NCI-H2171 (cell line): ENCODE measurements at regions not wholly inside any gene's neighbourhood (a gene's known extent, or its start where the extent isn't known, plus 50 kb on each side); places are given as distances from the start of the nearest gene placed in this dataset.
"Not testable (repeated sequence)": the region's sequence is repeated elsewhere in the genome, so short reads cannot be mapped to it uniquely, and the experiment has no call there.

Experiments
- DNase-seq: peaks from one replicate; lab custom pipeline; 2025; lab: John Stamatoyannopoulos, UW

DNA sequence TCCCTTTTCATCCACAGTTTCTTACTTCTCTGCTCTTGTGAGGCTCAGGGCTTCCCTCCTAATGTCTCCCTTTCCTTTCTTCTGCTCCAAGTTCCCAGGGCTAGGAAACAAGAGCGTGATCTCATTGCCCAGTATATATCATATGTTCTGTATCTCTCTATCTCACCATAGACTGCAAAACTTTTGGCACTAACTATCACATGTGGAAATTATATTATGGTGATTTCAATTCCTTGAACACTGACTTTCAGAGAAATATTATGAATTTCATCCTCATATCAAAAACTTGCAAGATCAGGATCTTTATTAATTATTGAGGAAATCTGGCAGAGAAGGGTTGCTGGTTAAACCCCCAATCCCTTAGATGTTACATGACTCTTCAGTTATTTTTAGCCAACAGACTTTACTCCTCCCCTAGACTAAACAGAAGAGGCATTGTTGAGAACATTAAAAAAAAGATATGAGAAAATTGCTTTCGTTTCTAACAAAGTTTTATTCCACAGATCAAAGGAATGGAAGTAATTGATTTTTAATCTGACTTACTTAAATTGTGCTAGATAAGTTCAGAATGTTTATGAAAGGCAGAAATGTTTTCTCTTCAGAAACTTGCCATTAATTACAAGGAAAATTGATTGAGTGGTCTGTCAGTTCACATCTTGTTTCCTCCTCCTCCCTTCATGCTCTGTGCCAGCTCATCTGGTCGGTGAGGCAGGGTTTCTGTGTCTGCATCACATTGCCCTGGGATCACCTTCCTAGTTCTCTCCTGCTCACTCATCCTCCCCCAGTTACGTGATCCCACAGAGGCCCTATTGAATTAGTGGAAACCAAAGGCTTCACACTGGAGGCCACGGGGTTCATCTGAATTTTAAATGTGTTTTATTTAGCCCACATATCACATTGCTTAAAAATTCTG, 378.5 kb downstream of the LMO7 start:
- peak; percentile 7 for DNase-seq

DNA sequence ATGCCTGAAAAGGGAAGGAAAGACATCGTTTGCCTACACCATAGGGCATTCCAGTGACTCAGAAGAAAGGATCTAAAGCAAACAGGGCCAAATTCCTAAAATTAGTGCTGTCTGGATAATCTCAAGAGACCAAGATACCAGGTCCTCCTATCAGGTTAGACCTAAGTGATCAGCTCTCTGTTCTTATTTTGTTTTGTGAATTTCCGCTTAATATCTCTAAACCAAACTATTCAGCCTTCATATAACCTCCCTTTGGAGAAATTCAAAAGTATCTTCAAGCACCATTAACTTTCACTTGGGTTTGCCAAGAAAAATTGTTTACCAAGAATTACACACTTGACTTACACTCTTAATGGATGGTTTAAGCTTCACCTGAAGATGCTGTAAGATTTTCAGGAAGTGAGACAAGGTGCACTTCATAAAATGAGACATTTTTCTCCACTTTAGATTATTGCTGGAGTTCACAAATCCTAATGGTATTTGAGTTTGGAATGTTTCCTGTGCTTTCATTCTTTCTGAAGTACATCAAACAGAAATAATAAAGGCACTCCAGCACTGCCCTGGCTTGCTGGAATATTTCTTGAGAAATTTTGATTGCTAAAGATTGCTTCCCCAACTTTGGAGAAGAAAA, 376.1 kb downstream of the LMO7 start:
- no peak for DNase-seq

DNA sequence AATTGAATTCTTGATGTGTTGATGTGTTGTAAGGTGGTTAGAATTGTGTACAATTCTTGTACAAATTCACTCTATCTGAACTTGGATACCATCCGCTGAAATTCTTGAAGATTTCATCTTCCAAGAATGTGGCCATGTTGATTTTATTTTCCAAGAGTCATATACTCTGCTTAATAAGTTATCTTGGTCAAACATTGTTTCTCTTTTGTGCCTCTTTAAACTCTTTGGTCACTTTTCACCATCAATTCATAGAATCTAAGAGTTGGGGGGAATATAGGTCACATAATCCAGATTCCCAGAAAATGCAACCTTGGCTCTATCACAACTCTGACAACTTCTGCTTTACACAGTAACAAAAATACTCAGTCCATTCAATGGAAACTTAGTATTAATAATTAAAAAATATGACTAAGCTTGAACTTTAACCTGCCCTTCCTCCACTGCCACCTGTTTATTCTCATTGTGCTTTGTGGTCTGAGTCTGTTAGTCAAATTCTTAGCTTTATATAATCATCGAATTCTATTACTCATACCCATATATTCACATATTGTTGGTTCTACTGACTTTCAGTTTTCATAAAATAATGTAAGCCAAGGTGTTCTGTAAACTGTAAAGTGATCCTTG, 373.2 kb downstream of the LMO7 start:
- no peak for DNase-seq

DNA sequence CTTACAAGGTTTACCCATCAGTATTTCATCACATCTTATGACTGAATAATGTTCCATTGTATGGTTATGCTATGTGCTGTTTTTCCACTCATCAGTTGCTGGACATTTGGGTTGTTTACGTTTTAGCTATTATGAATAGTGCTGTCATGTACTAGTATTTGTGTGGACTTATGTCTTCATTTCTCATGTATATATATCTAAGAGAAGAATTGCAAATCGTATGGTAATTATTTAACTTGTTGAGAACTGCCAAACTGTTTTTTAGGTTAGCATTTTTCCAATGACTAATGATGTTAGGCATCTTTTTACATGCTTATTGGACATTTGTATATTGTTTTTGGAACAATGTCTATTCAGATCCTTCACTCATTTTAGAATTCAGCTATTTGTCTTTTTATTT, 368.3 kb downstream of the LMO7 start:
- no peak for DNase-seq

DNA sequence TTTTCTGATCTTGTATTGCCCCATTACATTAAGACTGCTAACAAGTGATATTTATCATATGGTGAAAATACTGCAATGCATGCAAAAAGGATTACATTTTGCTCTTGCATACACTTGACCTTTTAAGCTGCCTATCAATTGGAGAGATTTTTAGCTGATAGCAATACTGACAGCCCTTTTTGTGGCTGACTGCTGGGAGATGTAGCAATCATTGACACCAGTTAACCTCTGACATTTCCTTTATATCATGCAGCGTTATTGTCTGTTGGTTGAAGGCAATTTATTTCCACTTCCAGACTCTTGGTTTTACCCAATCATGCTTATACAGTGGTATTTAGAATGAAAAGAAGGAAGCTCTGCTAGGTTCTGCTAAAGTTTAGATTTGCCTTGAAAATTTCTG, 364.0 kb downstream of the LMO7 start:
- no peak for DNase-seq

DNA sequence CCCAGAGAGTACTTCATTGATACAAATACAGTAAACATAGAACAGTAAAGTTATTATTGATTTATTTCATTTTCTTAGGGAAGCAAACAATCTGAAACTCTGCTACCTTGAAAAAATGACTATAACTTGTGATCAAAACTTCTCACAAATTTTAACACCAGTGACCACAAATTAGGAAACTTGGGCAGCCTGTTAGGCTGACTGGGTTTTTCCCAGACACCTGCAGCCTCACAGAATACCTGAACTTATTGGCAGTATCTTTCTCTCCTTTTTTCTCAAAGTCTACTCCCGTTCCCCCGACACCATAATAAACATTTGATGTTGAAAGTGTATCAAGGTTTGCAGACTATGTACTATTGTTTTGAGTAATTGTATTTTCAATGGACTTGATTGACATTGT, 360.5 kb downstream of the LMO7 start:
- DNase-seq, result no peak

DNA sequence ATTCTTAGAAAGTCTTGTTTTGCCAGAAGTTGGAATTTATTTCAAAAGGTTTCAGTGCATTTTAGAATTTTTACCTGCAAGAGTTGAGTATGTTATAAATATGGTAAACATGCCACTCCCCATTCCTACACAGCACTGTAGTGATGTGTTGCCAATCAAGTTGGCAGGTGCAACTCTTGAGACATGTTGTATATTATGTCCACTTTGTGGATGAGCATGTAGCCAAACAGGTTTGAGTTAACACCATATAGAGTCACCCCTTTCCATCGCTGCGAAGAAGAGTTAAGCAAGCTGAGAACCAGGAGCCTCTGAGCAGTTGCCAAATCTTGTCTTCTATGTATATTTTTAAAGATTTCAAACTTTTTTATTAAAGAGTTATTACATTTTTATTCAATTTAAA, 359.8 kb downstream of the LMO7 start:
- DNase-seq, result no peak

DNA sequence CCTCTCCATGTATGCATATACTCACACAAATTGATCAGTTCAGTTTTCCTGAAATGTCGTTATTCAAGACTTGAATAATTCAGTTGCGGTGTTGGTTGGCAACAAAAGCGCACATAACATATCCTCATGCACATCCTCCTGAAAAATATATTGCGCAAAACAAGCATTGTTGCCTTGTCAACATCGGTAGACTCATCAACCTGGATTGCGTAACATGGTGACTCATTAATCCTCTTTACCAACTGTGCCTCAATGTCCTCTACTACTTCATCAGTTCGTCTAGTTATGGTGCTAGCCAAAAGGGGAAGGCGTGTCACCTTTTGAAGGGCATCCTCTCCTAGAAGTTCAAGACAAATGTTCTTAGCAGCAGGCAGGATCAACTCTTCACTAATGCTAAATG, 357.7 kb downstream of the LMO7 start:
- DNase-seq, result no peak

DNA sequence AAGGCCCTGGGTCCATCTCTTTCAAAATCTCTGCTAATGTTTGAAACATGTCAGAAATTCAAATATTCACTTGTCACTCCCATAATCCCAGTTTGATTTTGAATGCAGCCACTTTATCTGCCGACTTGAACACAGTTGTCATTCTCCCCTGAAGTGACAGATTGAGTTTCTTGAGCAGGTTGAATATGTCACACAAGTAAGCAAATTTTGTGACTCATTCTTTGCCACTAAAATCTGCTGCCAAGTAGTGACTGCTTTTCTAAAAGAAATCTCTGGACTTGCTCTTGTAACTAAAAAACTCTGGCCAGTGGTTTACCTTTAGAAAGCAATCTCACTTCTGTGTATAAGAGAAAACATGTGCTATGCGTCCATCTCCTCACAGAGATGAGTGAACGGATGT, 357.1 kb downstream of the LMO7 start:
- no peak for DNase-seq

DNA sequence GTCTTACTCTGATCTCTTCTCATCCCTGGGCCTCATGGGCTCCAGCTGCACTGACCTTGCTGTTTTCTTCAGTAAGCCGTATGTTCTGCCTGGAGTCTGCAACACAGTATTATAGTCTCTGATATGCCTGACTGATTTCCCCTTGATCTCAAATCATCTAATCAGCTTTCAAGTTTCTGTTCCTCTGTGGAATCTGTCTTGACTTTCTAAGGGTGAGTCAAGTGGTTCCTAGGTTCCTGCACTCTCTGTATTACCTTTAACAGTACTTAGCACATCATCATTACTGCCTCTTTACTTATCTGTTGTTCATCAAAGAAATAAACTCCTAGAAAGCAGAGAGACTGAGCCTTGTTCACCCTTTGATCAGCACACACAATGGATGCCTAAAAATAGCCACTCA, 350.7 kb downstream of the LMO7 start:
- DNase-seq, result no peak

DNA sequence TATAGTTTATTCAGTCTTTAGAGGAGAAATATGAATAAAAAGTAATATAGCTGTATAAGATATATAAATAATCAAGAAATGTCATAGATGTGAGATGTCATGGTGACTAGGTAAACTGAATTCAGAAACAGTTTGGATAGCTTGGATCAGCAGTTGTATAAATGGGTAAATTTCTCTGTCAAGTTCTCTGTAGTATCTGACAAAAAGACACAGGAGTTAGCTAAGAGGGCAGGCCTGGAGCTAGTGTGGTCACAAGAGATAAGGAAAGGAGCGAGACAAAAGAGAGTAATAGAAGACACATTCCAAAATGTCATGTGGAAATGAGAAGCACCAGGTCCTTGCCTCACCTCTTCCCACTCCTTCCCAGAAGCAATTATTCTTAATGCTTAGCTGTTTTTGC, 349.0 kb downstream of the LMO7 start:
- no peak for DNase-seq

DNA sequence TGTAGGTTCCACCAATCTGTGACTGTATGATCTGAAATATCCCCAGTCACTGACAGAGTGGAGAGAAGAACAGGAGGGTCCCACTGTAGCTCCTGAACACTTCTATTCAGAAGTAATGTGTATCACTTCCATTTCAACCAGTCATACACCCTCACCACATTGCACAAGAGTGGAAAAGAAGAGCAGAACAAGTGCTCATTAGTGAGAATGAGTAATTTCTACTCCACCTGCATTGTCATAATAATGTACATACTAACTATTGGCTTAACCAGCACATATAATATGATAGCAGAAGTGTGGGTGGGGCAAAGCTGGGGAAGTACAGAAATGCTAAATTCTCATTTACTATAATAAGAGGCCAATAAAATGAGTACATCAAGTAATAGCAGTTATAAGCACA, 342.7 kb downstream of the LMO7 start:
- DNase-seq, result no peak

DNA sequence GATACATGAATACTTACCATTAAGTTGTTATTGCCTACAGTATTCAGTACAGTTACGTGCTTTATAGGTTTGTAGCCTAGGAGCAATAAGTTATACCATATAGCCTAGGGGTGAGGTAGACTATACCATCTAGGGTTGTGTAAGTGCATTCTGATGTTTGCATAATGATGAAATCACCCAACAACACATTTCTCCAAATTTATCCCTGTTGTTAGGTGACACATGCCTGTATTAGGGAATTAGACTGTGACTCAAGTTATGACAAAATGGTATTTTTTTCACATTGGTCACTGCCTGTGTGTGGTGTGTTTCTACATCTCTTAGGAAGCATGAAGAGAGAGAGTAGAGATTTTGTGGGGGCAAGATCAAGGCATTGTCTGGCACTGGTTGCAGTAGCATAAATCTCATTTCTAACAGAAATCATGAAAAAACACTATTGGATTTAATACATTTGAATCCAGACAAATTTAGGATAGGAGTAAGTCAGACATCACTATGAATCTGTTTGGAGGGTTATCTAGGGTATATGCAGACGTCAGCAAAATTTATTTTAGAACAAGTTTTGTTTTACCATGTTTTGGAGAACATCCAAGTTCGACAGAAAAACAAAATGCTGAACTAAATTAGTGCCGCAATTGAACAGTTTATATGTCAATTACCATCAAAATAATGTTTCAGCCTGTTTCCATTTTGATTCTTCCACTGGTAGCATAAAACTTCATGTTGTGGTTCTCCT, 332.1 kb downstream of the LMO7 start:
- no peak for DNase-seq

DNA sequence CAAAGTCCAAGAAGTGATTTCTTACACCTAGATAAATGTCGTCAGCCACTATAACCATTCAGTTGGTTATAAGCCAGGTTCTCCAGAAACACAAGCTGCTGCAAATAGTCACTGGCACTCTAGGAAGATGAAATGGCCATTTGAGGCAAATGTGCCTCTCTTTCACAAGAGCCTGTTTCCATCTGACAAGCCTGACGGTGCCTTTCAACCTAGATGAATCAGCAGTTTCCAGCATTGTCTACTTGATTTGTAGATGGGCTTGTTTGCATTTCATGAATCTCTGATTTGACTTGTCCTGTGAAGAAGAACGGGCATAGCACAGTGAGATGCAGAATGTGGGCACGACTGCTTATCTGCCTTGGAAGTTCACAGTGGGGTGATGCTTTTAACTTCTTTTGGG, 327.2 kb downstream of the LMO7 start:
- no peak for DNase-seq

DNA sequence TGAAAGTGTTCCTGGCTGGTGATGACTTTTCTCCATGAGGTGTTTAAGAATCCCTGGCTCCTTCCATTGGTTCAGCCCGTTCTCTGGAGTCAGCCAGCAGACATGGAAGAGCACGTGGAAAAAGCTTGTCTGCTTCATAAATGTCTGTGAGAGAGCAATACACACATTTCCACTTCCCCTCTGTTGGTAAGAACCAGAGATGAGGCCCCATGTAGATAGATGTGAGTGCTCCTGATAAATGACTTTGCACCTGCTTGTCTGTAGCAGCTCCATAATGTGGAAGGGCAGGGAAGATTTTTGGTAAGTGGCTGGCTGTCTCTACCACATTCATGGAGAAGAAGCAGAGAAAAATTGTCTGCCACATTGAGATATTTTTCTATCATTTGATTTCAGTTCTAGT, 325.8 kb downstream of the LMO7 start:
- DNase-seq, result no peak

DNA sequence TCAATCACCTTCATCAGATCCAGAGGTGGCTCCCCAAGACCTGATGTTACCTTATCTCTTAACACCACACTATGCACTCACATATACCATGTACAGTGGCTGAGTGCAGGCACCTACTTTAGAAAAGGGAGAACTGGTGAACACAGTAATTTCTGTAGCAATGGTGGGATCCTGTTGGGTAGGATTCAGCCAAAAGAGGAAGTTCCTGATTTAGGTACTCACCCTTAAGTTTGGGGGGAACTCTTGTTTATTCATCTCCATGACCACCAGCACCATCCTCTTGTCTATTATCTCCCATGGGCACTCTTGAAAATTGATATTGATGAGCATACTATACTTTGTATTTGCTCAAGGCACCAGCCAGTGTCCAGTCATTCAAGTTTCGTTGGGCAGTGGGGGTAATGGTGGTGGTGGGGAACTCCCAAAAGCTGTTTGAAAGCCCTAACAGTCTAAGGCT, 324.4 kb downstream of the LMO7 start:
- DNase-seq, result no peak

DNA sequence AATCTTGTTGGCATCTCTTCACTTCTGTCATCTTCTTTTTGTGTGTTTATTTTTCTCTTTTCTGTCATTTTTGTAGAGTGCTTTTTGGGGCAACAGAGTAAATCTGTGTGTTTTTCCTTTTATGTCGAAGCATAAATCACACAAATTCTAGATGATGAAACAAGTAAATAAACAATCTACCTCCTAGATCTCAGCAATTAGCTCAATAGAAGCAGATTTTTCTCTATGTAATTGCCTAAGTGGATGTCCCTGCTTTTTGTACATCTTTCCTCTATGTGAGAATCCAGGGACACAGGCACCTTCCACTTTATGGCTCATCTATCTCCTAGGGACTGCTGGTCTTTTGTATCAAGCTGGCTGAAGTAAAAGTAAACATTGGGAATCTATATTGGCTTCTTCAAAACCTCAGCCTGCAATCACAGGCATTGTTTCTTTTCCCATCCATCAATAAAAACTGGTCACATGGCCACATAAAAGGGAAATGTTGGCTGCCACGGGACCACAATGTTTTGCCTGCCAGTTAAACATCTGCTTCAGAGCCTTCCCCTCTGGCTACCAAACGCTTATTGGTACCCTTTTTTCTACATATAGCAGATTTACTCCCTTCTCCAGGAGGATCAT, 323.8 kb downstream of the LMO7 start:
- no peak for DNase-seq

DNA sequence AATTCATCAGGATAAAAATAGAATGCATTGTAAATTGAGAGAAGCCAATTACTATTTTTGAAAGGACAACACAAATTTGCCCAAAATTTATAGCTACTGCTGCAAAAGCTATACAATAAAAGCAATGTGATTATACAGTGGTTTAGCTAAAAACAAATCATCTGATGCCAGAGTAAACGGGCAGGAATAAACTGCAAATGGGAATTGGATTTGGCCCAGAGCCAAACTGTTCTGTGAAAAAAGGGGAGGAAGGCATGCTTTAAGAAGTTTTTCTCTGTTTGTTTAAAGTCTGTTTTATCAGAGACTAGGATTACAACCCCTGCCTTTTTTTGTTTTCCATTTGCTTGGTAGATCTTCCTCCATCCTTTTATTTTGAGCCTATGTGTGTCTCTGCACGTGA, 317.5 kb downstream of the LMO7 start:
- DNase-seq, result not testable (repeated sequence)

DNA sequence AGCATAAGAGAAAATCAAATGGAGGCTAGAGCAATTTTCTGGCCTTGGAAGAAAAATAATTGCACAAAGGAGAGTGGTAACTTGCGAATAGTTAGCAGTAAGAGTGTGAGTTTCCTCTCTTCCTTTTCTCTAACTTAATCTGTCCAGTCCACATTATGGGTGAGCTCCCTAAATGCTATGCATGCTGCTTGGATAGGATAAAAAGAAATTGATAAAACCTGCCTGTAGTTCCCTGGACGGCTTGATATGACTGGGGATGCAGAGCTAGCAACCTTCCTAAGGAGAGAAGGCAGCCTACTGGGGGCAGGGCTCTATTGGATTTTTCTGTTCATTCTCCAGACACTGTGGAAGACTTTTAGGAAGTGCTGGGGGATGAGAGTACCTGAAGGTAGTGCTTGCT, 311.3 kb downstream of the LMO7 start:
- DNase-seq, result no peak

DNA sequence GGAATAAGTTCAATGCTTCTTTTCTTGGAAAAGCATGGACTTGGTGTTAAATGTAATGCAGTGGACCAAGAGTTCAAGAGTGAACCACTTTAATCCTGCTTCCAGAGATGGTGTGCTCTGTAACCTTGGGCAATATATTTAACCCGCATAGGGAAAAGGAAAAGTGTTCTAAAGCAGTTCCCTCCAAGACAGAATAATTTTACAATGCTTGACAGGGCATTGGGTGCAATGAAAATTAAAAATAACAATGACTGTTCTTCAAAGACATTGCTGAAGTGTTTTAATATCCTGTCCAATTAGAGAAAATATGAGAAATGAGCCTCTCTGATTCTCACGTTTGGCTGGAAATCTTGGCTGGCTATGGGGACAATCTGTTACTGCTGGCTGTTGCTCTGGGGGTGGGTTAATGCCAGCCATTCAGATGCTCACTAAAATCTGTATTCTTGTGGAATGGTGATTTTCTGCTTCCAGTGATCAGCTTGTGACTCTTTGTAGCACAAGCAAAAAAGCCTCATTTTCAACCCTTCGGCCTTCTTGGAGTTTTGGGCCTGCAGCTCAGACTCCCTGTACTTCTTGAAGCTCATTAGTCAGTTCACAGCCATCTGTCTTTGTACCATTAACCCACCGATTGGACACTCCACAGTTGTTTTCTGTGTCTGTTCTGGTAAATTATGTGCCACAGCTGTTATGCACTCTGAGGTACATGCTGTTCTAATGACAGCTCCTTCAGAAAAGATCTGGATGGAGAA, 310.6 kb downstream of the LMO7 start:
- DNase-seq, result peak; percentile 80

DNA sequence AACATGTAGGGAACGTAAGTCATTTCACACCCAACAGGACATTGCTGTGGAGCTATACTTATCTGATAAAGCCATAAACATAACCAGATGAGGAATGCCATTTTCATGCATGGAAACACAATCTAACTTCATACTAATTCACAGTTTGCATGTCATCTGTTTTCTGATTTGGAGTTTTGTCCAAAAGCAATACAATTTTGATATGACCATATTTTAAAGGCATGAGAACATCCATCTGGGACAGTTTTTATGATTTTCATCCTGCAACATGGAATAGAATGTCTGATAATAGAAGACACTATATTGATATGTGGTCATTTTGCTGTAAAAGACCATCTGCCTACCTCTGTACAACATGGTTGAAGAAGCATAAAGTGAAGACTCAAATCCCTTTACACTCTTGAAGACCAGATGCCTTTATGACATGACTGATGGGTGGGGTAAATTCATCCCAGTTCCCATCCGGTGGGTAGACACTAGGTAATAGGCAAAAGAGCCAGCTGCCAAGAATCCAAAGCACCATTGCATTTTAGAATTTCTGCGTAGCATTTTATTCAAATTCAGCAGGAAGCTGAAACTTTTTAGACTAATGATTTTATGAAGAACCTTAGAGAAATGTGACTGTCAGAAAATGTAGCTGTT, 309.8 kb downstream of the LMO7 start:
- DNase-seq, result peak; percentile 24
